ENCODE measurements at regions not wholly inside any gene's neighbourhood (a gene's known extent, or its start where the extent isn't known, plus 50 kb on each side); places are given as distances from the start of the nearest gene placed in this dataset.

DNA sequence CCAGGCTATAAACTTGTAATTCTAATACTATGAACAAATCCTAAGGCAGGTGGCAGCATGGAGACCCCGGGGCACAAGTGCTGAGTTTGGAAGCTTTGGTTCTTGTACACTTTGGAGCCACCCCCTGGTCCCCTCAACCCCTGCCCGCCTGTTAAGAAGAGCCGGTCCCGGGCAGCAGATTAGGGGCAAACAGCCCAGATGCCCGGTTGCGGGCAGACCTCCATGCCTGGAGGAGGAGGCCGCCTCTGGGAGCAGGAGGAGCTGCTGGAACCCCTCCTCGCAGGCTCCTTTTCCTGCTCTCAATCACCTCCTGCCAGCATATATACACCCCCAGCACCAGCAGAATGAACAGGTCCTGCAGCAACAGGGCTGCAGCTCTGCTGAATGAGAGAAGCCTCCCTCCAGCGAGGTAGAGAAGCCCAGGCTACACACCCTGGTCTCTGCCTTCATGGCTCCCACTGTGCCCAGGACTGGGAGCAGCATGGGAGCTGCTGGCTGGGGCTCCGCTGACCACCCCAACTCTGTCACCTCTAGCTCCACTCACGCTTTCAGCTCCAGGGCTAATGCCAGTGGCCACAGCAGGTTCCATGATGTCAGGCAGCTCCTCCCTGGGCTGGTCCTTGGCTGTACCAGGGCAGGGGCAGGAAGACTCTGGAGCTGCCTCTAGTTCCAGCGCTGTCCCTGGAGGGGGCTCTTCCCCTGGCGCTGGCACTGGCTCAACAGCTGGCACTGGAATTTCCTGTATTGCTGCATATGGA lies 1713.5 kb upstream of the ACO1 start:
- H3K36me3 Mint-ChIP-seq (ENCODE audit: insufficient read depth, unreplicated experiment): no peaks in the 10 kb centered on the region
- H3K4me3 ChIP-seq (ENCODE audit: low read depth, low read length): no peak overlapping the region
- no peak overlapping the region for H3K27ac Mint-ChIP-seq (ENCODE audit: unreplicated experiment)
- intact Hi-C loops (cut with micrococcal nuclease; ENCODE audit: unreplicated experiment): no loop called here
- TF ChIP-seq CTCF (IDR thresholded peaks at IDR 0.05; ENCODE audit: insufficient read depth in 1 of 2, low read depth in 1 of 2, low read length in 1 of 2, severe bottlenecking in 1 of 2, unreplicated experiment in 1 of 2): no peak
- H3K4me3 Mint-ChIP-seq (ENCODE audit: unreplicated experiment): no peak overlapping the region
- no peaks in the 10 kb centered on the region for H3K9me3 Mint-ChIP-seq (ENCODE audit: unreplicated experiment)
- BruUV-seq (replicated peaks): no TSS peak
- H3K27me3 ChIP-seq (replicated peaks; ENCODE audit: control insufficient read depth, insufficient read depth, low read length): no peaks in the 10 kb centered on the region
- H3K4me1 ChIP-seq: no peaks in the 10 kb centered on the region
- CTCF ChIA-PET: no interaction called here
- no peaks in the 10 kb centered on the region for H3K4me1 Mint-ChIP-seq (ENCODE audit: low read depth, unreplicated experiment)
- no peak for DNase-seq
- H3K9me3 ChIP-seq: no peaks in the 10 kb centered on the region
- no peaks in the 10 kb centered on the region for H3K36me3 ChIP-seq (ENCODE audit: control insufficient read depth, insufficient read depth, low read length)
- no peaks in the 10 kb centered on the region for H3K27me3 Mint-ChIP-seq (ENCODE audit: insufficient read depth, unreplicated experiment)
- POLR2A ChIA-PET: no interaction called here

GRCh38 chr9:30673132-30673531 lies 1711.3 kb upstream of the ACO1 start:
- no peak for DNase-seq
- H3K36me3 Mint-ChIP-seq (ENCODE audit: insufficient read depth, unreplicated experiment): no peaks in the 10 kb centered on the region
- BruUV-seq (replicated peaks): no TSS peak
- ChIA-PET POLR2A (no interaction called here), CTCF (no interaction called here)
- H3K27me3 ChIP-seq (replicated peaks; ENCODE audit: control insufficient read depth, insufficient read depth, low read length): no peaks in the 10 kb centered on the region
- H3K9me3 Mint-ChIP-seq (ENCODE audit: unreplicated experiment): no peaks in the 10 kb centered on the region
- no peaks in the 10 kb centered on the region for H3K36me3 ChIP-seq (ENCODE audit: control insufficient read depth, insufficient read depth, low read length)
- H3K27ac Mint-ChIP-seq (ENCODE audit: unreplicated experiment): no peak overlapping the region
- no peak overlapping the region for H3K4me3 Mint-ChIP-seq (ENCODE audit: unreplicated experiment)
- intact Hi-C loops (cut with micrococcal nuclease; ENCODE audit: unreplicated experiment): no loop called here
- TF ChIP-seq CTCF (IDR thresholded peaks at IDR 0.05; ENCODE audit: insufficient read depth in 1 of 2, low read depth in 1 of 2, low read length in 1 of 2, severe bottlenecking in 1 of 2, unreplicated experiment in 1 of 2): no peak
- H3K4me3 ChIP-seq (ENCODE audit: low read depth, low read length): no peak overlapping the region
- no peaks in the 10 kb centered on the region for H3K4me1 ChIP-seq
- H3K27me3 Mint-ChIP-seq (ENCODE audit: insufficient read depth, unreplicated experiment): no peaks in the 10 kb centered on the region
- no peaks in the 10 kb centered on the region for H3K4me1 Mint-ChIP-seq (ENCODE audit: low read depth, unreplicated experiment)
- H3K9me3 ChIP-seq: no peaks in the 10 kb centered on the region

- H3K27ac Mint-ChIP-seq (ENCODE audit: unreplicated experiment): no peak overlapping the region
These were observed 1707.8 kb upstream of the ACO1 start for GRCh38 chr9:30676651-30677050.

More at GRCh38 chr9:30676651-30677050, 1707.8 kb upstream of the ACO1 start:
- Histone ChIP-seq H3K36me3 (ENCODE audit: control insufficient read depth, insufficient read depth, low read length) (no peaks in the 10 kb centered on the region), H3K4me1 (no peaks in the 10 kb centered on the region), H3K4me3 (ENCODE audit: low read depth, low read length) (no peak overlapping the region), H3K9me3 (no peaks in the 10 kb centered on the region), H3K27me3 (replicated peaks; ENCODE audit: control insufficient read depth, insufficient read depth, low read length) (no peaks in the 10 kb centered on the region)
- no peak for TF ChIP-seq CTCF (IDR thresholded peaks at IDR 0.05; ENCODE audit: insufficient read depth in 1 of 2, low read depth in 1 of 2, low read length in 1 of 2, severe bottlenecking in 1 of 2, unreplicated experiment in 1 of 2)
- no peaks in the 10 kb centered on the region for H3K36me3 Mint-ChIP-seq (ENCODE audit: insufficient read depth, unreplicated experiment)
- no peak overlapping the region for H3K4me3 Mint-ChIP-seq (ENCODE audit: unreplicated experiment)
- no TSS peak for BruUV-seq (replicated peaks)
- no peaks in the 10 kb centered on the region for H3K4me1 Mint-ChIP-seq (ENCODE audit: low read depth, unreplicated experiment)
- ChIA-PET CTCF (no interaction called here), POLR2A (no interaction called here)
- intact Hi-C loops (cut with micrococcal nuclease; ENCODE audit: unreplicated experiment): no loop called here
- no peak for DNase-seq
- no peaks in the 10 kb centered on the region for H3K9me3 Mint-ChIP-seq (ENCODE audit: unreplicated experiment)
- no peaks in the 10 kb centered on the region for H3K27me3 Mint-ChIP-seq (ENCODE audit: insufficient read depth, unreplicated experiment)
